OCI-LY7 (cell line): ENCODE measurements at regions not wholly inside any gene's neighbourhood (a gene's known extent, or its start where the extent isn't known, plus 50 kb on each side); places are given as distances from the start of the nearest gene placed in this dataset.

Source experiments
- CTCF ChIP-seq: fragments of 200-600 bp; sonication (generic); conservative IDR thresholded peaks from 2 replicates; pipeline ENCODE4 v1.5.1; 2014; ENCODE audit warnings: mild to moderate bottlenecking, antibody characterized with exemption, low read length, moderate library complexity, mixed read lengths
- EZH2phosphoT487 ChIP-seq: fragments of 200-600 bp; sonication (generic); IDR thresholded peaks from 2 replicates; pipeline ENCODE4 v1.6.1; 2018; ENCODE audit warnings: low read depth, borderline replicate concordance, mild to moderate bottlenecking, mixed run types, antibody characterized with exemption, low read length, moderate library complexity, mixed read lengths

DNA sequence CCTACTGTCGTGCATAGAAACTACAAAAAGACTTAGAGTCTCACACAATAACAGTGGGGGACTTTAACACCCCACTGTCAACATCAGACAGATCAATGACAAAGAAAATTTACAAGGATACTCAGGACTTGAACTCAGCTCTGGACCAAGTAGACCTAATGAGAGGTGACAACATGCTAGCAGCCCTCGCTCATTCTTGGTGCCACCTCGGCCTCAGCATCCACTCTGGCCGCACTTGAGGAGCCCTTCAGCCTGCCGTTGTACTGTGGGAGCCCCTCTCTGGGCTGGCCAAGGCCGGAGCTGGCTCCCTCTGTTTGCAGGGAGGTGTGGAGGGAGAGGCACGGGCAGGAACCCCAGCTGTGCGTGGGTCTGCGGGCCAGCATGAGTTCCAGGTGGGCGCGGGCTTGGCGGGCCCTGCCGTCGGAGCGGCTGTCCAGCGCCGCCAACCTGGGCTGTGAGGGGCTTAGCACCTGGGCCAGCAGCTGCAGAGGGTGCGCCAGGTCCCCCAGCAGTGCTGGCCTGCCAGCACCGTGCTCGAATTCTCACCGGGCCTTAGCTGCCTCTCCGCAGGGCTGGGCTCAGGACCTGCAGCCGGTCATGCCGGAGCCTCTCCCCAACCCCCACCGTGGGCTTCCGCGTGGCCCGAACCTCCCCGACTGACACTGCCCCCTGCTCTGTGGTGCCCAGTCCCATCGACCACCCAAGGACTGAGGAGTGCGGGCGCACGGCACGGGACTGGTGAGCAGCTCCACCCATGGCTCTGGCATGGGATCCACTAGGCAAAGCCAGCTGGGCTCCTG is 205.6 kb downstream of the FRK start:
- TF ChIP-seq CTCF (no peak), EZH2phosphoT487 (no peak)
